ENCODE measurements at regions not wholly inside any gene's neighbourhood (a gene's known extent, or its start where the extent isn't known, plus 50 kb on each side); places are given as distances from the start of the nearest gene placed in this dataset.

GRCh38 chr1:60225486-60225885 is 151.9 kb upstream of the C1orf87 start:
- no peak for DNase-seq

DNA sequence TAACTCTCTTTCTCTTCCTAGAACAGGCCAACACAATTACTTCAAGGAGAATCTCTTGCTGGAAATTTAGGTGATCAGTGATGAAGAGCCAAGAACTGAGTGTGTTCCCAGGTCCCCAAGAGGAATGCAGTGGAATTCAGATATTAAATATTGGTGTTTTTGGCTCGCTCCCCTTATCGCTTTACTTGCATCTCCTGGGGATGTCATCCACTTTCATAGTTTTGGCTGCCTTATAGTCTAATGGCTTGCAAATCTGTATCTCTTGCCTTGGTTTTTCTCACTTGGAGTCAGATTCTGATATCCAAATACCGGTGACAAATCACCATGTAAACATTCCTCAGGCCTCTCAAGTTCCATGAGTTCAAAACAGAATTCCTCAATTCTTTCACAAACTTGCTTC is 151.0 kb upstream of the C1orf87 start:
- DNase-seq = no peak

DNA sequence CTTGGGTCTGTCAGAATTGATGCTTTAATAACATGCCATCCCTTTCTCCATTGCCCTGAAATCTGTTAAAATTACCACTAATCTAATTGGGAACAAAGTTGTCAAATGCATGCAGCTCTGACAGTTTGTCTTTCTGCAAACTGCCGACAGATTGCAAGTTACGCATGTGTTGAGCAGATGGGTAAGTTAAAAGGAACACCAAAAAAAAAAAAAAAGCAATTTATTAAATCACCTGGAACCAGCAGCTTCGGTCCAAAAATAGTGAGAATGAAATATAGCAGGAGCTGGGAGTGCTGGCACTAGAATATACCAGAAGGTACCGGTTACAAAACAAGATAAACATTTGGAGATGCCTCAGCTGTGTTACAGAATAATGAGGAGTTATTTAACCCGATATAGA is 149.6 kb upstream of the C1orf87 start:
- DNase-seq = no peak

- DNase-seq = no peak
Measured at GRCh38 chr1:60222360-60223115, 149.0 kb upstream of the C1orf87 start.

- DNase-seq = peak in 1 of 51 donors; percentile 1
Measured at GRCh38 chr1:60213253-60213652, 139.7 kb upstream of the C1orf87 start.

DNA sequence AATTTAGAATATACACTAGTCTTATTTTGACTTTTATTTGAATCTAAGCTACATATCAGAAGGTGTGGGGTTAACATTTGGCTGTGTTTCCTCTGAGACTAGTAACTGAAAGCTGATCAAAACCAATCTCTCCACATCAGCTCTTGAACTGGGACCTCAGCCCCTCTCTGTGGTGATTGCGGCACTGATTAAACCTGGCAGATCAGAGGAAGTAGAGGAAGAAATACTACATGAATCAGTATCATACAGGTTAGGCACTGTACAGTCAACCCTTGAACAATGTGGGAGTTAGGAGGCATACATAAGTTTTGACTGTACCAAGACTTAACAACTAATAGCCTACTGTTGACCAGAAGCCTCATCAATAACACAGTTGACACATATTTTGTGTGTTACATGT is 122.5 kb upstream of the C1orf87 start:
- DNase-seq = no peak

DNA sequence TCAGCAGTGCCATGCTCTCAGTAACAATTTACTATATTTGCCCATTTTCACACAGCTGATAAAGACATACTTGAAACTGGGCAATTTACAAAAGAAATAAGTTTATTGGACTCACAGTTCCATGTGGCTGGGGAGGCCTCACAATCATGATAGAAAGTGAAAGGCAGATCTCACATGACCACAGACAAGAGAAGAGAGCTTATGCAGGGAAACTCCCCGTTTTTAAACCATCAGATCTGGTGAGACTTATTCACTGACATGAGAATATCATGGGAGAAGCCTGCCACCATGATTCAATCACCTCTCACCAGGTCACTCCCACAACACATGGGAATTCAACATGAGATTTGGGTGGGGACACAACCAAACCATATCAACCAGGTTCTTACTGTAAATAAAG is 112.1 kb upstream of the C1orf87 start:
- no peak for DNase-seq

DNA sequence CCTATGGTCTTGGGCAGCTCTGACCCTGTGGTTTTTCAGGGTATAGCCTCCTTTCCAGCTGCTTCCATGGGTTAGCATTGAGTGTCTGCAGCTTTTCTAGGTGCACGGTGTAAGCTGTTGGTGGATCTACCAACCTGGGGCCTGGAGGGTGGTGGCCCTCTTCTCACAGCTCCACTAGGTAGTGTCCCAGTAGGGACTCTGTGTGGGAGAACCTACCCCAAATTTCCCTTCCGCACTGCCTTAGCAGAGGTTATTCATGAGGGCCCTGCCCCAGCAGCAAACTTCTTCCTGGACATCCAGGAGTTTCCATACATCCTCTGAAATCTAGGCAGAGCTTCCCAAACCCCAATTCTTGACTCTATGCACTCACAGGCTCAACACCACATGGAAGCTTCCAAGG is 111.0 kb upstream of the C1orf87 start:
- no peak for DNase-seq

GRCh38 chr1:60173729-60174505 is 100.3 kb upstream of the C1orf87 start:
- DNase-seq = no peak

GRCh38 chr1:60173006-60173405 is 99.4 kb upstream of the C1orf87 start:
- no peak for DNase-seq

DNA sequence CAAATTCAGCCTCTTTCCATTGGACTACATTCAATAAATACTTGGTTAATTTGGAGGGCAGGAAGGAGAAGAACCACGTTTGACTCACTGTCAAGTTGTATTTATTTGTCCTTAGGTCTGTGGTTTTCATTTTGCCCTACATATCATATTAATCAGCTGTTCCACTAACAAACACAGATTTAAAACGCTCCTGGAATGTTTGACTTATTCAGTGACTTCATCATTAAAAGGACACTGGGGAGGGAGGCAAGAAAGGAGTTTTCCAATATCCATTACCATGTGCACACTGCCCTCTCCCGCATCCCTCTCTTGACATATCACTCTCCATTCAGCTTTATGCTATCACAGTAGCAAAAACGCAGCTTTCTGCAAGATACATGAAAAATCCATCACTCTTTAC is 98.2 kb upstream of the C1orf87 start:
- no peak for DNase-seq

- DNase-seq = no peak
Measured at GRCh38 chr1:60170709-60171108, 97.1 kb upstream of the C1orf87 start.

DNA sequence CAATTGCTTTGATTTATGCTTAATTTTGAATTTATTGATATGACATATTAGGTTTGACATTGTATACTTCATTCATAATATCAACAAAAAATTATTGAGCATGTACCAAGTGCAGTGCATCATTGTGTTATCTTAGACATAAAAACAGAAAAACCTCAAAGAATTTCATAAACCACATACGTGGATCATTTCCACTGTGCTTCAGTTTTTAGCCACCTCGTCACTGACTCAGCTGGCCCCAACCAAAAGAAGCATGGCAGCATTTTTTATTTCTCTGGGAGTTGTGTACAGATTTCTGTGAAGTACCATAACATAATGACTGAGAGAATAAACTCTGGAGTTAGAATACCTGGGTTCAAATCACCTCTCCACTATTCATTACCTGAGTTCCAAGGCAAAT is 95.6 kb upstream of the C1orf87 start:
- no peak for DNase-seq

DNA sequence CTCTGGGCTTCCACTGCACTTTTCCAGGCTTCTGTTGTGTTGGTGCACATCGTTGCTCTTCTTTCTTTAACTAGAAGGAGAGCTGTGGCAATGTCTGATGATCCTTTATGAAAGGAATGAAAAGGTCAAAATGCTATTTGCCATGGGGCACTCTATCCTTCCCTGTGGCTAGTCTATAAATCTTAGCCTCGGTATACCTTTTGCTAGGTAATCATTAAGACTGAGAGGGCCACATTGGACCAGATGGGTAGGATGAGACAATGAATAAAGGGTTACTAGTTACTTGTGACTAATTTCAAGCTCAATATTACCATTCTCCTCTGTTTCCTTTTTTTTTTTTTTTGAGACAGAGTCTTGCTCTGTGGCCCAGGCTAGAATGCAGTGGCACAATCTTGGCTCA is 89.4 kb upstream of the C1orf87 start:
- DNase-seq = no peak

DNA sequence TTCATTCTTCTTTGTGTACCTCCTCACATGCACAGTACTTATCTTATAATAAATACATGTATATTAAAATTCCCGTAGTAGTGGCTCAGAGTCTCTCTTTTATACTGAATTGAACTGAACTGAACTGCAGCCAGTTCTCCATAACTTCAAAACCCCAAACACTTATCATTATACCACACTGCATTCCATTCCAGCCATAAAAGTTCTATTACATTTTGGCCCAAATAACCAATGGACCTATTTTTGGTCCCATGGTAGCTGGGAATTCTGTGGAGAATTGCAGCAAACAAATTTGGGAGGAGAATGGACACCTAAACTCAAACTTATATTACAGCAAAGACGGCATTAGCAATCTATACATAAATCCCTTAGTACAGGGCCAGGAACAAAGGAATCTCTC is 86.6 kb upstream of the C1orf87 start:
- DNase-seq = no peak

DNA sequence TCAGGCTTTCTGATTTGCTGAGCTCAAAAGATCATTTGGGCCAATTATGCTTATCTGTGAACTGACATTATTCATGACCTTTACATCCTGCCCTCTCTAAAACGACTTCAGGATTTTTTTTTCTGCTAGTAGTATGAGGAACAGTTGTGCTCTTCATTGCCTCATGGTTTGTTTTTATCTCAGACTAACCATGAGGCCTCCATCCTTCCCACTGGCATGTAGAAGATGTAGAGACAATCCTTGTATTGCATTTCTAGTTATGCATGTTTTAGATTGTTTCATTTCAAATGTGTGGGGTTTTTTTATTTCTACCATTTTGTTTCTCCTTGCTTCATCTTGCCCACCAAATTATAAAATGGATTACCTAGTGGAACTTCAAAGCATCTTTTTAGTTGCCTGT is 82.8 kb upstream of the C1orf87 start:
- DNase-seq = no peak

DNA sequence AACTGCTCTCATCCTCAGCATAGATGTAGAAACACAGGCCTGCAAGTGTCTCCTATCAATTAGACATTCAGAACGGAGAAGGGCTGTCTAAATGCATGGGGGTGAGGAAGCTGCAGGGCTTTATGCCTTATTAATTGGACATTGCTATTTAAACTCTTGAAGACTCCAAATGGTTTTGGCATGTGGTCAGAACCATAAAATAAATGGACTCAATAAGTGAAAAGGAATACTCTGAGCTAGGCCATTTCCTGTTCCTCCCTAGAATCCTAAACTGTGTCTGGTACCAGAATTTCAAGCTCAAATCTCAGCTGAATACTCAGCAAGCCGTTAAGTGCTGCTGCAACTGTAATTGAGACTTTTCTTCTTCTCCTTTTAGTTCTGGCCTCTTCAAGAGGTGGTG is 80.4 kb upstream of the C1orf87 start:
- no peak for DNase-seq

DNA sequence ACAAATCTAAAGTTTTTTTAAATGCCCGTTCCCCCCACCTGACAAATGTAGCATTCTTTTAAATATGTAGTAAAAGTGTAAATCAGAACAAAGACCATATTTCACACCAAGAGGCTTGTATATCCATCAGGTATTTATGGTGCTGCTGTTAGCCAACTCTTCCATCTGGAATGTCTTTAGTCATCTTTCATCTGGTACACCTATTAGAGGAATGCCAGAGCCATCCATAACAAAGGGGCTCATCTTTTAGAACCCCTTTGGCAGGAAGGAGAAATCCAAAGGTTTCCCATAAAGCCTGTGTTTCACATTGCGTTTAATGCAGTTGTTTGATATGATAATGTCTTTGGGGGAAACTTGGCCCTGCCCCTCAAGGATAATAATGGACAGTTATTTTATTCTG is 79.3 kb upstream of the C1orf87 start:
- no peak for DNase-seq

- DNase-seq = no peak
Measured at GRCh38 chr1:60151311-60151710, 77.7 kb upstream of the C1orf87 start.

GRCh38 chr1:60149251-60149650 is 75.7 kb upstream of the C1orf87 start:
- peak in 8 of 51 donors; percentile 1 to 10 (median 2) for DNase-seq

DNA sequence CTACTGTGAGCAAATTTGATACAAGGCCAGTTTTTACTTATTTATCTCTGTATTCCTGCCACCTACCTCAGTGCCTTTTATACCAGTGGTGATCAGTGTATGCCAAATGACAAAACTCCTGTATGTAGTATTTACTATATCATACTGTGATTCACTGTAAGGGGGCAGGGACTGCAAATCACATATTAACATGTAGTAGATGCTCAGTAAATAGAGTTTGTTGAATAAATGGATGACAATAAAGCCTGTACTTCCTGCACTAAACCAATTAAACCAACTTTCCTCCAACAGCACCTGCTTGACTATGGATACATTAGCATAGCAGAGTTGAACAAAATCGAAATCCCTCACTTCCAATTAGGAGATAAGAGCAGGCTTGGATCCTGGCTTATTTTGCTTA is 73.3 kb upstream of the C1orf87 start:
- no peak for DNase-seq

GRCh38 chr1:60145771-60146170 is 72.2 kb upstream of the C1orf87 start:
- DNase-seq = no peak

GRCh38 chr1:60141743-60142142 is 68.2 kb upstream of the C1orf87 start:
- no peak for DNase-seq
